PC-9 (cell line): ENCODE measurements at regions not wholly inside any gene's neighbourhood (a gene's known extent, or its start where the extent isn't known, plus 50 kb on each side); places are given as distances from the start of the nearest gene placed in this dataset.

Experiments used
- BruUV-seq: library from RNA; stranded (reverse); fragments of 400-500 nt; replicated peaks from 2 replicates; lab custom pipeline; 2021; lab: Mats Ljungman, UMichigan
- CTCF ChIA-PET: fragments of 300-600 bp; sonication (Branson Sonifier 250); formaldehyde crosslinking; loops from one replicate; lab custom pipeline; 2022; ENCODE audit warnings: antibody characterized with exemption; lab: Charles Lee
- POLR2A ChIA-PET: fragments of 300-600 bp; sonication (Branson Sonifier 250); formaldehyde crosslinking; loops from one replicate; lab custom pipeline; 2022; ENCODE audit warnings: antibody characterized with exemption; ENCODE audit not compliant: unreplicated experiment; lab: Charles Lee
- DNase-seq, 2 experiments: peaks; one replicate each; pipeline versions ENCODE4 v3.0.0 to v3.0.0-alpha.2; 2015 to 2022; ENCODE audit warnings: mixed read lengths in 1 of 2
- H2AFZ ChIP-seq: fragments of 200-600 bp; sonication (generic); 2 replicates; pipeline ENCODE4 v1.8.1; 2017; ENCODE audit warnings: antibody characterized with exemption
- H3F3A ChIP-seq: fragments of 200-600 bp; sonication (generic); 2 replicates; pipeline ENCODE4 v1.8.1; 2017; ENCODE audit warnings: antibody characterized with exemption, mild to moderate bottlenecking, low read depth; ENCODE audit not compliant: insufficient read depth
- H3K27ac ChIP-seq: fragments of 200-600 bp; sonication (generic); 2 replicates; pipeline ENCODE4 v1.6.1; 2016; ENCODE audit warnings: mixed run types
- H3K27me3 ChIP-seq: fragments of 200-600 bp; sonication (generic); 2 replicates; pipeline ENCODE4 v1.6.1; 2016; ENCODE audit warnings: low read depth, mixed run types; ENCODE audit not compliant: insufficient read depth
- H3K36me3 ChIP-seq: fragments of 200-600 bp; sonication (generic); 2 replicates; pipeline ENCODE4 v1.6.1; 2016; ENCODE audit warnings: low read depth, mixed run types
- H3K4me1 ChIP-seq: fragments of 200-600 bp; sonication (generic); replicated peaks from 2 replicates; pipeline ENCODE4 v1.6.1; 2016; ENCODE audit warnings: mixed run types; ENCODE audit not compliant: insufficient read depth
- H3K4me2 ChIP-seq: fragments of 200-600 bp; sonication (generic); 2 replicates; pipeline ENCODE4 v1.6.1; 2017; ENCODE audit warnings: mixed run types
- H3K4me3 ChIP-seq: fragments of 200-600 bp; sonication (generic); 2 replicates; pipeline ENCODE4 v1.6.1; 2016; ENCODE audit warnings: mixed run types
- H3K79me2 ChIP-seq: fragments of 200-600 bp; sonication (generic); 2 replicates; pipeline ENCODE4 v1.6.1; 2017; ENCODE audit warnings: low read depth, mixed run types
- H3K9me2 ChIP-seq: fragments of 200-600 bp; sonication (generic); 2 replicates; pipeline ENCODE4 v1.8.1; 2017; ENCODE audit warnings: mild to moderate bottlenecking; ENCODE audit not compliant: insufficient read depth
- H3K9me3 ChIP-seq: fragments of 200-600 bp; sonication (generic); 2 replicates; pipeline ENCODE4 v1.8.1; 2016; ENCODE audit warnings: low read depth; ENCODE audit not compliant: insufficient read depth
- H4K20me1 ChIP-seq: fragments of 200-600 bp; sonication (generic); 2 replicates; pipeline ENCODE4 v1.8.1; 2017; ENCODE audit not compliant: insufficient read depth
- EZH2 ChIP-seq: fragments of 200-600 bp; sonication (generic); IDR thresholded peaks from 2 replicates; pipeline ENCODE4 v1.8.0; 2017; ENCODE audit warnings: antibody characterized with exemption, low read depth
- intact Hi-C: fragments of 100-400 bp; cut with micrococcal nuclease; formaldehyde crosslinking; loops from one replicate; pipeline ENCODE4 v1.10.0; 2022; ENCODE audit not compliant: unreplicated experiment
- TF ChIP-seq, protein P1 (sequence below): fragments of 200-600 bp; sonication (generic); conservative IDR thresholded peaks from 2 replicates; pipeline ENCODE4 v1.6.1; 2017; ENCODE audit warnings: mixed run types, antibody characterized with exemption, mild to moderate bottlenecking, moderate library complexity

DNA sequence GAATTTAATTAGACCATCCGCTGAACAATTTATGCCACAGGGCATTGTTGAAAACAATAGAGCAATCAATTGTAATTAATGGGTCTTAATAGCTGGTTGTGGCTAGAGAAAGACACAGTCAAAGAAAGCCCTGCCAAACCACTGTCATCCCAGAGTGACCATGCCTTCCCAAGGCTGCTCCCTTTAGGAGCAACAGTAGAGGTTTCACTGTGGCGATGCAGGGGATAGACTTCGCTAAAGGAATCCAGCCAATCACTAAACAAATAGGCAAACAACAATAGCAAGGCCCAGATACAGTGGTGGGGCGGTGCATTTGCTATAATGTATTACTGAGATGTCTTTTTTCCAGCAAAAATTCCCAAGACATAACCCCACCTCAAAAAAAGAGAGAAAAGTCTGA is 87.8 kb upstream of the SLC27A6 start:
- H2AFZ ChIP-seq, result no peak overlapping the region
- DNase-seq, result no peak
- H3K79me2 ChIP-seq, result no peaks in the 10 kb centered on the region
- no peaks in the 10 kb centered on the region for H3F3A ChIP-seq
- no peak overlapping the region for H3K4me2 ChIP-seq
- no peaks in the 10 kb centered on the region for H4K20me1 ChIP-seq
- no peaks in the 10 kb centered on the region for H3K36me3 ChIP-seq
- H3K9me3 ChIP-seq, result no peaks in the 10 kb centered on the region
- BruUV-seq, result no TSS peak
- H3K27me3 ChIP-seq, result no peaks in the 10 kb centered on the region
- H3K4me1 ChIP-seq, result no peaks in the 10 kb centered on the region
- no peak overlapping the region for H3K4me3 ChIP-seq
- H3K27ac ChIP-seq, result no peak overlapping the region
- no peaks in the 10 kb centered on the region for H3K9me2 ChIP-seq
- TF ChIP-seq EZH2, result no peak
- POLR2A ChIA-PET, result no interaction called here
- intact Hi-C loops, result no loop called here
- CTCF ChIA-PET, result no interaction called here

DNA sequence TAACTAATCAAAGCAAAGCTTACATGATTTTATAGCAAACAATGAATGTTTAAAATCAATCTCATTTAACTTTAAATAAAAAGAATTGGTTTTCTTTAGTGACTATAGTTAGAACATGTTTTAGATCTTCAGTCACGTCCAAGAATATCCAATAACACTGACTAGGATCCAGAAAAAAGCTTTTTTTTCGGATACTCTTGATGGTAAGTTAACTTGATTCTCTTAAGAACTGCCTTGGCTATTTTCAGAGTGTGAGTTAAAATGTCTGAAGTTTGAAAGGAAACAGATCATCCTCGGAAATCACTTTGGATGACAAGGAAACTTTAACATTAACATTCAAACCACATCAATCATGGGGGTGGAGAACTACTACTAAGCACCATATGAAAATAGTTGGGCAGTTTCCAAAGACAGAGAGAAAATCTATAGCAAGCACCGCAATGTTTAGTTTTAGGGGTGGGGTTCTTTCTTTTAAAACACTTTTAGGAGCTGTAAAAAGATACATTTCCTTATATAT is 83.7 kb upstream of the SLC27A6 start:
- ChIA-PET POLR2A (no interaction called here), CTCF (no interaction called here)
- Histone ChIP-seq H3K4me2 (no peak overlapping the region), H4K20me1 (no peaks in the 10 kb centered on the region), H3K4me3 (no peak overlapping the region), H2AFZ (no peak overlapping the region), H3K9me3 (no peaks in the 10 kb centered on the region), H3K79me2 (no peaks in the 10 kb centered on the region), H3K27ac (no peak overlapping the region), H3K36me3 (no peaks in the 10 kb centered on the region), H3K9me2 (no peaks in the 10 kb centered on the region), H3K27me3 (no peaks in the 10 kb centered on the region), H3F3A (no peaks in the 10 kb centered on the region), H3K4me1 (no peaks in the 10 kb centered on the region)
- DNase-seq, result no peak
- intact Hi-C loops, result no loop called here
- TF ChIP-seq, protein P1, sequence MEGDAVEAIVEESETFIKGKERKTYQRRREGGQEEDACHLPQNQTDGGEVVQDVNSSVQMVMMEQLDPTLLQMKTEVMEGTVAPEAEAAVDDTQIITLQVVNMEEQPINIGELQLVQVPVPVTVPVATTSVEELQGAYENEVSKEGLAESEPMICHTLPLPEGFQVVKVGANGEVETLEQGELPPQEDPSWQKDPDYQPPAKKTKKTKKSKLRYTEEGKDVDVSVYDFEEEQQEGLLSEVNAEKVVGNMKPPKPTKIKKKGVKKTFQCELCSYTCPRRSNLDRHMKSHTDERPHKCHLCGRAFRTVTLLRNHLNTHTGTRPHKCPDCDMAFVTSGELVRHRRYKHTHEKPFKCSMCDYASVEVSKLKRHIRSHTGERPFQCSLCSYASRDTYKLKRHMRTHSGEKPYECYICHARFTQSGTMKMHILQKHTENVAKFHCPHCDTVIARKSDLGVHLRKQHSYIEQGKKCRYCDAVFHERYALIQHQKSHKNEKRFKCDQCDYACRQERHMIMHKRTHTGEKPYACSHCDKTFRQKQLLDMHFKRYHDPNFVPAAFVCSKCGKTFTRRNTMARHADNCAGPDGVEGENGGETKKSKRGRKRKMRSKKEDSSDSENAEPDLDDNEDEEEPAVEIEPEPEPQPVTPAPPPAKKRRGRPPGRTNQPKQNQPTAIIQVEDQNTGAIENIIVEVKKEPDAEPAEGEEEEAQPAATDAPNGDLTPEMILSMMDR, result no peak
- no peak for TF ChIP-seq EZH2
- no TSS peak for BruUV-seq

DNA sequence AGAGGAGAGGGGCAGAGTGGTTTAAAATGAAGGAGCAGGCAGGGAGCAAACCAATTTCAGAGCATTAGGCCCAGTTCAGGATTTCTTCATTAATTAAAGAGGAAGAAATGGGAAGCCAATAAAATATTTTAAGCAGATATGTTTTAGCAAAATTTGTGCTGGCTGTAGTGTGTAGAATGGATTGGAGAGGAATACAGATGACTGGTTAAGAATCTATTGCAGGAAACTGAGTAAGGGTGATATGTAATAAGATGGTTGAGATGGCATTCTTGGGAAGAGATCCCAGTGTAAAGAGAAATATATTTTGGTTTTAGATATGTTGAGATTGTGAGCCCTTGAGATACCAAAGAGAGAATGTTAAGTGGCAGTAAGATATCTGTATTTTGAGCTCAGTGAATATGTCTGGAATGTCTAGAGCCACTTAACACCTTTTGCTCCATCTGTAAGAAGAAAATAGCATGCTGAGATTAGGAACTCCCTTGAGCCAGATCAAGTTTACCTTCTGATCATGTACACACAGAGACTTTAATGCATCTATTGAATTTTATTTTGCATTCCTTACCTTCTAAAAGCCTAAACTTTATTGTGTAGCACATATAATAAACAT is 79.5 kb upstream of the SLC27A6 start:
- H3K4me3 ChIP-seq, result no peak overlapping the region
- no peaks in the 10 kb centered on the region for H3K27me3 ChIP-seq
- no peak overlapping the region for H3K27ac ChIP-seq
- no peaks in the 10 kb centered on the region for H3K9me3 ChIP-seq
- H3K4me2 ChIP-seq, result no peak overlapping the region
- TF ChIP-seq EZH2, result no peak
- TF ChIP-seq, protein P1, result no peak
- intact Hi-C loops, result no loop called here
- H3K36me3 ChIP-seq, result no peaks in the 10 kb centered on the region
- DNase-seq, result no peak
- CTCF ChIA-PET, result no interaction called here
- no peaks in the 10 kb centered on the region for H4K20me1 ChIP-seq
- POLR2A ChIA-PET, result no interaction called here
- H3K9me2 ChIP-seq, result no peaks in the 10 kb centered on the region
- no peaks in the 10 kb centered on the region for H3F3A ChIP-seq
- BruUV-seq, result no TSS peak
- no peaks in the 10 kb centered on the region for H3K4me1 ChIP-seq
- no peaks in the 10 kb centered on the region for H3K79me2 ChIP-seq
- H2AFZ ChIP-seq, result no peak overlapping the region

DNA sequence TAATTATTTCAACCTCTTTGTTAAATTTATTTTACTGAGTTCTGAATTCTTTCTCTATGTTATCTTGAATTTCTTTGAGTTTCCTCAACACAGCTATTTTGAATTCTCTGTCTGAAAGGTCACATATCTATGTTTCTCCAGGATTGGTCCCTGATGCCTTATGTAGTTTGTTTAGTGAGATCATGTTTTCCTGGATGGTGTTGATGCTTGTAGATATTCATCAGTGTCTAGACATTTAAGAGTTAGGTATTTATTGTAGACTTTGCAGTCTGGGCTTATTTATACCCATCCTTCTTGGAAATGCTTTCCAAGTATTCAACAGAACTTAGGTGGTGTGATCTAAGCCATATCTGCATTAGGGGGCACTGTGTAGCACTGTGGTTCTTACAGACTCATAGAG is 70.2 kb upstream of the SLC27A6 start:
- Histone ChIP-seq H3K27ac (no peak overlapping the region), H3K4me1 (no peaks in the 10 kb centered on the region), H3F3A (no peaks in the 10 kb centered on the region), H2AFZ (no peak overlapping the region), H3K36me3 (no peaks in the 10 kb centered on the region), H3K4me2 (no peak overlapping the region), H4K20me1 (no peaks in the 10 kb centered on the region), H3K9me2 (no peaks in the 10 kb centered on the region), H3K27me3 (no peaks in the 10 kb centered on the region), H3K79me2 (no peaks in the 10 kb centered on the region), H3K9me3 (no peaks in the 10 kb centered on the region), H3K4me3 (no peak overlapping the region)
- DNase-seq, result no peak
- TF ChIP-seq EZH2, result no peak
- TF ChIP-seq, protein P1, result no peak
- ChIA-PET POLR2A (no interaction called here), CTCF (no interaction called here)
- no TSS peak for BruUV-seq
- intact Hi-C loops, result no loop called here
